ENCODE measurements at regions not wholly inside any gene's neighbourhood (a gene's known extent, or its start where the extent isn't known, plus 50 kb on each side); places are given as distances from the start of the nearest gene placed in this dataset.
A peak's percentile ranks its signal among the peaks of the same experiment; 100 is the strongest.
"Not testable (repeated sequence)": the region's sequence is repeated elsewhere in the genome, so short reads cannot be mapped to it uniquely, and the experiment has no call there.

DNA sequence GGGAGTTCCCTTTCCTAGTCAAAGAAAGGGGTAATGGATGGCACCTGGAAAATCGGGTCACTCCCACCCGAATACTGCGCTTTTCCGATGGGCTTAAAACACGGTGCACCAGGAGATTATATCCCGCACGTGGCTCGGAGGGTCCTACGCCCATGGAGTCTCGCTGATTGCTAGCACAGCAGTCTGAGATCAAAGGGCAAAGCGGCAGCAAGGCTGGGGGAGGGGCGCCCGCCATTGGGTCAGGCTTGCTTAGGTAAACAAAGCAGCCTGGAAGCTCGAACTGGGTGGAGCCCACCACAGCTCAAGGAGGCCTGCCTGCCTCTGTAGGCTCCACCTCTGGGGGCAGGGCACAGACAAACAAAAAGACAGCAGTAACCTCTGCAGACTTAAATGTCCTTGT lies 683.3 kb upstream of the MIR17HG start:
- DNase-seq = not testable (repeated sequence)

DNA sequence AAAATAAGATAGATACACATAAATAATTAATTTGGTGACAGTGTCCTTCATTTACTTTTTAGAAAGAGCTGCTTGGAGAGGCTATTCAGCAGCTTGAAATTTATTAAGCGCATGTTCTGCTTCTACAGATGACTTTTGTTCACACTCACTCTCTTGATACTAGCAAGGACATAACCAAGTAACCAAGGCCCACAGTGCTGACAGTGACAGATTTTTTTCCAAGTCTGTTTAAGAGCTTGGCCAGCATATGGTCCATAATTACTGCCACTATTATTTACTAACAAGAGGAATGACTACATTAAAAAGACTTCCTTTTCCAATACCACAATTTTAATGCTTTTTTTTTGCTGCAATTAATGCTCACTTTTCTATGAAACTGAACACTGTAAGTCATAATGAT lies 673.7 kb upstream of the MIR17HG start:
- no peak for DNase-seq

DNA sequence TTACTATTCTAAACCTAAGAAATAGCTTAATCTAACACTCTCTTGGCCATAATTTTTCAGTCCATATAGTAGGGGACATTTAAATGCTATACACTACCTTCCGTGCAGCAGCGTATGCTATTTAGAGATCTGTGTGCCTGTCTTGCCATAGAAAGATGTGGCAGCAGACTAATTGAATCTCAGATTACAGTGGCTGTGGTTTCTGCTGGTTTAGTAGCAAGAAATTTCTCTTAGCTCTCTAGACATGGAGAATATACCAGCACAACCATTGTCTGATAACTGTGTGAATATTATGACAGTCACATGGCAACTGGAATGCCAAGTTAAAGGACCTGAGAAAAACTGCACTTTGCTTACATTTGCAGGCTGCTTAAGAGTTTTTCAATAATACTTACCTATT lies 672.4 kb upstream of the MIR17HG start:
- DNase-seq = no peak

DNA sequence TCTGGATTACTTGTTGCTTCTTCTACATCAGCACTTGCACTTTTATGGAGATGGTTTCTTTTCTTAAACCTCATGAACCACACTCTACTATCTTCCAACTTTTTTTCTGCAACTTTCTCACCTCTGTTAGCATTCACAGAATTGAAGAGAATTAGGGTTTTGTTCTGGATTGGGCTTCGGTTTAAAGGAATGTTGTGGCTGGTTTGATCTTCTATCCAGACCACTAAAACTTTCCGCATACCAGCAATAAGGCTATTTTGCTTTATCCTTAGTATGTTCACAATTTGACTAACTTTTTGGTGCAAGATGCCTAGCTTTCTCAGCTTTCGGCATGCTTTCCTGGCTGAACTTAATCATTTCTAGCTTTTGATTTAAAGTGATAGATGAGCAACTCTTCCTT lies 666.7 kb upstream of the MIR17HG start:
- DNase-seq = no peak

DNA sequence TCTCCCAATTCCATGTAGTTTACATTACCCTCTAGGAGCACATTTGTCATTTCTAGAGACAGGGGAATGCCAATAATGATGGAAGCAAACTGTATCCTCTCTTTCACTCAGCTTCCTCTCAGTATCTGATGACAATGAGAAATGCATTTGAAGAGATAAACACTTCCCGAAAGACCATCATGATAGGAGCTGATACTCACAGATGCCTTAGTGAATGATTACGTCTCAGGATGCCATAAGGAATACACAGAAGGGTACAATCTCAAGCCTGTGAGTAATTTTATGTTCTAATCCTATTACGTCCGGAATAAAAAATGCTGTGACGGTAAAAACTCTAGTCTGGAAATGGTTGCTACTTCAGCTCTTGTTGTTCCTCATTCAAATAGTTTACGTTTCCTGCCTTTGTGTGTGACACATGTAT lies 663.8 kb upstream of the MIR17HG start:
- no peak for DNase-seq

DNA sequence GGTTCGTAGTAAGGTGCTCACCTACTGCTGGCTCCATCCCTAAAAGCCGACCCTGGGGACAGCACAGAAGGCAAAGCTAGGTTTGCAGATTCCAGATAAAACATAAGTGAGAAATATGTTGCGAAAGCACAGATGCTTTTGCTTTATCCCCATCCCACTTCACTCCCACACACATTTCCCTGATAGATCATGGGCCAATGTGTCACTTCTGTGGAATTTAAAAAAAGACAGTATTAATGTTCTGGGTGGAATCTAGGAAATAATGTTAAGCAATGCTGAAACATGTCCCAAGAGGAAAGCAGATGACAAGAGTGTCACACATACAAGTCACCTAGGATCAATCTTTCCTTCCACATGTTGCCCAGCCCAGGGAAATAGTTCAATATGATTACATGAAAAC lies 661.0 kb upstream of the MIR17HG start:
- DNase-seq = no peak

DNA sequence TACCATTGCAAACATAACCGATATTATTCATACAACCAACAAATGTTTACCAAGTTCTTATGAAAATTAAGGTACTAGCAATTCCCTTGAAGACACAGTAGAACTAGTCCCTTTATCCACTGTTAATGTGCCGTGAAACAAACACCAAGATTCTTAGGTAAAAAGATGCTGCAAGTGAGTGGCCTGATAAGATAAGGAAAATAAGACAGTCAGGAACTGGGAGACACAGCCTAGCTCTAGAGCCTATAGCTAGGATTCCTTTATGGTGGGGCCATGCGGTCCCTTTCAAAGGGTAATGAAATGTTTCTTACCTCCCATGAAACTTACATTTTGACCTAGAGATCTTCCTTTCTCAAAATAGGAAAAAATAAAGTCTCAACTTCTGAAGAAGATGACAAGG lies 658.4 kb upstream of the MIR17HG start:
- DNase-seq = no peak

DNA sequence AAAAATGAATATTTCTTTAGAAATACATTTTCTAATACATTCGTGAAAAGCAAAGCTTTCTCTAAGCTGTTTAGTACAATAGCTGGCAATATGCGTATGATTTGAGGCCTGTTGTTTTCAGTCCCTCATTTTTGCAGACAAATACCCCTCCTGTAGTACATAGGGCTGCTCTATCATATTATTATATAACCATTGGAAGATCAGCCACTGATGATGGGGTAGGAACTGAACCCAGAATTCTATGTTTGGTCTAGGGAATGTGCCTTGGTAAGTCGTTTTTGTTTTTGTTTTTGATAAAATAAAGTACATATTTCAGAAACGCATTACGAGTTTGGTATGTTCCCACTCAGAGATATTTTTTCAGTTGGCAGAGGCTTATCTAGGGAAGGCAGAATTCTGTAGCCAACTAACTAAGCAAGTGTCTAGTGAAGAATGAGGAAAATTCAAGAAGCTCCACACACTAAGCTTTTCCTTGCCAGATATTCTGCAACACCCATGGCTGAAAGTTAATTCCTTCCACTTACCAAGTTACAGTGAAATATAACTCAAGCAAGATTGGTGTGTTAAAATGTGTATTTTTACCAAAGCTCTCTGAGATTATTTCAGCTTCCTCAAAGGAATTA lies 656.9 kb upstream of the MIR17HG start:
- no peak for DNase-seq

DNA sequence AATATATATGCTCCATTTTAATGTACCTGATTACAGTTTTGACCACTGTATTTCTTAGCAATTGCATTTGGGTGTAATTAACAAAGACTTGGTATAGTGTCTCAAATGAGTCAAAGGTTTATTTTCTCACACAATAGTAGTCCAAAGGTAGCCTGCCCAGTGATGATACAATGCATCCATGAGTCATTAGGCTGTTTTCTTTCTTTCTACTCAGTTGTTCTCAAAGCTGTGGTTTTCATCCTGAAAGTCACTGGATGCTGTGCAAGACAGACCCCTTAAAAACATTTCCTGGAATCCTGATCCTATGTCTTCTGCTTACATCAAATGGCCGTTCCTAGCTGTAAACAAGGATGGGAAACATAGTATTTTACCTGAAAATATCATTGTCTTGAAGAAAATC lies 651.2 kb upstream of the MIR17HG start:
- no peak for DNase-seq

DNA sequence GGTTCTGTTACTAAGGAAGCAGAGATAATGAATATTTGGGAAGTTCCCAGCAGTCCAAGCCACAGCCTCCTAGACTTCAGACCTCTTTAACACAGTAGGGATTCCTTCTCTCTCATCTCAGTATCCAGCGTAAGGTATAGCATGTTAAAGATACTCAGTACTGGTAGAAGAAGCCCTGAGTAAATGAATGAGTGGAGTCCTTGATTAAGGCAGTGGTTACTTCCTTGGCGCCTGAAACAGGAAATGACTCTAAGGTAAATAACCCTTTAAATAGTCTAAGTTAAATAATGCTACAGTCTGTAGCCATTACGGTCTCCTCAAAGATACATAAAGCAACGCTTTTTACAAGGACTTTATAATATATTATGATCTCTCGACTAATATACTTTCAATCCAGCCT lies 650.8 kb upstream of the MIR17HG start:
- DNase-seq = no peak

DNA sequence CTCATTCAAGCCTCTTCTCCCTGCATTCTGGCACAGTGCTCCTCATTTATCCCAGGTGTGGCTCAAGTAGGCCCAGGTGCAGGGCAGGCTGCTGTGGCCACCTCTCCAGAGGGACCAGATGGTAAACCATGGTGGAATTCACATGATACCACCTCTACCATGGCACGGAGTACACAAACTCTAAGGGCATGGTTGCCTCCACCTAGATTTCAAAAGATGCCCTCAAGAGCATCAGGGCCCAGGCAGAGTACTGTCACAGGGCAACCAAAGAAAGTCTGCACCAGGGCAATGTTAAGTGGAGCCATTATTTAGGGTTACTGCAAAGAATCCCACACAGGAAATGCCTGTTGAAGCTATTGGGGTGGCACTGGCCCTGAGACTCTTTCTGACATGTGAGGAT lies 647.1 kb upstream of the MIR17HG start:
- DNase-seq = no peak

DNA sequence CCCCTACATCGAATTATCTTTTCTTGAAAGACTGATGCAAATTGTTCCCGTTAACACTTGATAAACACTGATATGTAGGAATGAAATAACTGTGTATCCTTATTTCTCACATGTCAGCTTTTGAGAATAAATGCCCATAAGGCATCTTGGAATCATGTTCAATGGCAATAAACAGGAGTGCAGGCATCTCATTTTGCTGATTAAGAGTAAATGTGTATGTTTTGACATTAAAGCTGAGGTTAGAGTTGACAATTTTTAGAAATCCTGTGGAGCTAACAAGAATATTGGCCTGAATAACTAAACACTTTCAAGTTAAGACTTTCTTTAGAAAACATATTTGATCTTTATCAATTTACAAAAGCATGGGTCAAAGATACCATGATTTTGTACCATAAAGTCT lies 646.2 kb upstream of the MIR17HG start:
- DNase-seq = no peak

DNA sequence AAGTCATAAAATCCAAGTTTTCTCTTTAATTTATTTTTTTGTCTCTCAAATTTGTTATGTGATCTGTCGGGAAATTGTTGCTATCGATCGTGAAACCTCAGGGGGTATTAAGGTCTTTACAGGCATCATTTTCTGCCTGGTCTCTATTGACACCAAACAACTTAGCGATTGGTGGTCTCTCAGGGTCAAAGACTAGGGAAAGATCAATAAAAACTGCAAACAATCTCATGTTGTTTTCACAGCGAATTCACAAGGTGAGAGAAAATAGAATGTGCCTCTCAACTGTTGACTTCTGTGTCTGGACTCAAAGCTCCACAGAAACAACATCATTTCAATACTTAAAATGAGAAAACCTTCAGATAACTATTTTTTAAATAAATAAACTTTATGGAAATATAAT lies 645.4 kb upstream of the MIR17HG start:
- no peak for DNase-seq

DNA sequence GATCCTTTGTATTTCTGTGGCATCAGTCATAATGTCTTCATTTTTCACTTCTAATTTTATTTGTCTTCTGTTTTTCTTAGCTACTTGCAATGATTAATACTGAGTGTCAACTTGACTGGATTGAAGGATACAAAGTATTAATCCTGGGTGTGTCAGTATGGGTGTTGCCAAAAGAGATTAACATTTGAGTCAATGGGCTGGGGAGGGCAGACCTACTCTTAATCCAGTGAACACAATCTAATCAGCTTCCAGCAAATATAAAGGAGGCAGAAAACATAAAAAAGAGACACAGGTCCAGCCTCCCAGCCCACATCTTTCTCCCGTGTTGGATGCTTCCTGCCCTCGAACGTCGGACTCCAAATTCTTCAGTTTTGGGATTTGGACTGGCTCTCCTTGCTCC lies 640.9 kb upstream of the MIR17HG start:
- no peak for DNase-seq

DNA sequence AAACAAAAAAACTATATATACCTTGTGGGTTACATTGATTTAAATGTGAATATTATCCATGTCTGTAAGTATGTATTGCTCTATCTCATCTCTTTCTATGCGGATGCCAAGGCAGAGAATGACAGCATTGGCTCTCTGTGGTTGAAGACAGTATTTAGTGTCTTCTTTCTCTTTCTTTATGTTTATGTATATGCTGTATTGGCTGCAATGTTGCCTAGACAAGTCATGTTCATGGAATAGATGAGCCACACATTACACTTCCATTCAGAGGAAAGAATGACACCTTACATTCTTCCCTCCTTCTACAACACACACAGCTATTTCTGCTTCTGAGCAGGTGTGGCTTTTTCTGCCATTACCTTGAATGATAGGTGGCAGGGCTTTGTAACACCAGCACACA lies 639.4 kb upstream of the MIR17HG start:
- no peak for DNase-seq

DNA sequence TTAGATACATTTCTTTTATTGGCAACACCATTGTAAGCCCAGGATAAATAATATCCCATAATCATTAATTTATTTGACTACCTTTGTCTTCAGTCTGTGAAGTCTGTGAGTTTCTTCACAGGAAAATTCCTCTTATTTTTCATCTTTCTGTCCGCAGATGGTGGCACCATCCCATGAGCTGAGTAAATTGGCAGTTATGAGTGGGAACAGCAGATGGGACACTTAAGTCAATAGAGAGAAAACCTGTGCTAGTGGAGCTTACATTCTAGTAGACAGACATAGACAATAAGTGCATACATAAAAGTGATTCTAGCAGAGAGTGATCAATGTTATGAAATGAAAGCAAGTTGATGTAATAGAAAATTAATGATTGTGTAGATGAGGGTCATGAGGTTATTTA lies 638.2 kb upstream of the MIR17HG start:
- no peak for DNase-seq

DNA sequence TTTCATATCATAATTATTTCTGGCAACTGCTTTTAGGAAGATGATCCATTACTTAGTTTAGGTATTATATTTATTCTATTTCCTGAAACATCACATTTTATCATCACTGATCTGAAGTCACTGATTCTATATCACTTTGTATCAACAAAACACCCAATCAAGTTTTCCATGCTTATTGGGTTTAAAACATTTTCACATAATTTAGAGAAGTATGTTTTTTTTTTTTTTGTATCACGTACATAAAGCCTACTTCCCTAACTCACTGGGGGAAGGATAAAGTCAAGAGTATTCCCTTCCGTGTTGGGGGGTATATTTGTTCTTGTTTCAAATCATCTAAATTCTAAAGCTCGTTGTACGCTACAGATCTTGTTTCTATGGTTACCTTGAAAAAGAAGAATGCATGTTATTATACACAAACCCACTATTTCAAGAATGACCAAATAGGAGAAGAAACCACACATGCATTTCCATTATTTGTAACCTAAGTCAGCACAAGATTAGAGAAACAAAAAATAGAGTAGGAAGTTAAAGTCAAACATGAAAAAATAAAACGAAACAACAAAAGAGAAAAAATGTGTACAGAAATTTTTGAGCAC lies 637.2 kb upstream of the MIR17HG start:
- no peak for DNase-seq

DNA sequence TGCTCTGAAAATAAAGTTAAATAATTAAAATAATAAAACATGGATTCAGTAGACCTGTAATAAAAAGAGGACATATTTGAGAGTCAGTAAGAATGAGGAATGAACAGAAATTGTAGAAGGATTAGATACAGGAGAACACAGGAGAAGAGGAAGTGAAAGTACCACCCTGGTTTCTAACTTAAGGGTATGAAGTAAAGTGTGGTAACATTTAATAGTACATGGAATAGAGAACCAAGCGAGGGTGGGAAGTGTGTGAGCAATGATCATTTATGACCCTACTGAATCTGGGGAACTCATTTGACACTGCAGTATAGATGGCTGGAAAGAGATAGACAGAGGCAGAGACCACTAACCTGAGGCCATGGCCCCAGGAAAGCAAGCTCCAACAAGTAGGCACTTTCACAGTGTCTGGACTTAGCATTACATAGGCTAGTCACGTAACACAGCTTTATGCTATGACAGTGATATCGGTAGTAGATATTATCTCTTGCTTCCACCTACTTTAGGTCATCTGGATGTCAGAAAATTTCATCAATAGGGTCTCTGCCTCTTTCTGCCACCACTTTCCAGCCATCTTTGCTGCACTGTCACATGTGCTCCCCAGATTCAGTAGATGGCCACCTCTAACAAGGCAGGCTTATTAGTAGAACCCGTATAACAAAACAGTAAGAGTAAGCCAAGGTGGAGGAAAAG lies 633.9 kb upstream of the MIR17HG start:
- DNase-seq = no peak

DNA sequence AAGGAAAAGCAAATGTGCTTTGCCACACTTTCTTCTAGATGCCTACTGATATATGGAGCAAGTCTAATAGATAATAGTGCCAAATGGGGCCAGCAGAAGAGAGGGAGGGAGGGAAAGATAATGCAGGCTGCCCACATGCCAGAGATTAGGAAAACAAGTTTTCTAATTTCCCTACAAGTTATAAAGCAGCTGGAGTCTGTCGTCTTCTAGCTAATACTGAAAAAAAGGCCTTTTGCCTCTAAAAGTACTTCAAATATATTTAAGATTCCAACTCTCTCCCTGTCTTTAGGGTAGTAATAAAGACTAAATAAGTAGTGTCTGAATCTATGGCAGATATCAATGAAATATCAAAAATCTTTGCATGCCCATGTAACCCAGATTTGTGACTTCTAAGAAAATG lies 632.0 kb upstream of the MIR17HG start:
- no peak for DNase-seq

DNA sequence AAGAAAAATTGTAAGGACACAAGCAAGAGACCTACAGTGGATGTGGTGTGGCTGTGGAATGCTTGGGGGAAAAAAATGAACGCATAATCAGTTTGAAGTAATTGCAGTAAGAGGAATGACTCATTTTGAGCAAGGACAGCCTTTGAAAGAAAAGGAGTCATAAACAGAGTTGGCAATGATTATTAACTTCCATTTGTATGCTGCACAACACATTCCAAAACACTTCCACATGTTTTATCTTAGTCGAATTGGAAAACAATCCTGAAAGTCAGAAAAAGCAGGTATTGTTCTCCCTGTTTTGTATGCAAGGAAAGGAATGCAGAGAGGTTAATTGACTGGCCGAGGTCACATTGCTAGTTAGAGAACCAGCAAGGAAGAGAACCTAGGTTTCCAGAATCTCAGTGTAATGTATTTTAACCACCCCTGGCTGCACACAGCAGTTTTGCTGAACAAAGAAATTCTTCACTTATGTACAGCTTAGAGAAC lies 630.0 kb upstream of the MIR17HG start:
- peak; percentile 50 for DNase-seq

DNA sequence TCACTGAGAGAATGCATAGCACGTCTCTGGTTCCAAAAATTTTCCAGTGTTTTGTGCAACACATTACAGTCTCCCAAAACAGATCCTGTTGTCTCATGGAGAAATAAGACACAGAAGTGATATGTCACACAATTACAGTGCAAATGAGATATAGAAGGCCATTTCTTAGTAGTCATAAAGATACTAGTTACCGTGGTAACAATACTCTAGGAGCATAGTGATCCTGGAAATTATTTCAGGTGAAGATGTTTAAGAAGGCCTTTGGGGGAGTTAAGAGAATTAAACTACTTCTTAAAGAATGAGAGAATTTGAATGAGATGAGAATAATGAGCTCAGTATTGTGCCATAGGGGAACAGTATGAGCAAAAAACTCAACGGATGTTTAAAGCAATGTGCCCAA lies 628.0 kb upstream of the MIR17HG start:
- DNase-seq = no peak

DNA sequence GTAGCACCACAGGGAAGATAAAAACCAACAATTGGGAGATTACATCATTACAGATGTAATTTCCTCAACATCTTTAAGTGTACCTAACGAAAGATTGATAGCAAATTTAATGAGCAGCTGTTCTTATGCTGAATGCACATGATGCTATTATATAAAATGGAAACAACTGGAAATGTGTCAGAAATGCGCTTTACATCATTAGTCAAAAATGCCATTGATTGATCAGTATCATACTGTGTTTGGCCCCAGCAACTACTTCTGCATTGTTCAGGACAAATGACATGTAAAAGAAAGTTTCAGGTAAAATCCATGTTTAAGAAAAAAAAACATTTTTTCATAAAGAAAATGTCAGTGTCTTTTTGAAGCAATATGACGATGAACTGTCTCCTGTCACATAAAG lies 625.5 kb upstream of the MIR17HG start:
- DNase-seq = no peak

DNA sequence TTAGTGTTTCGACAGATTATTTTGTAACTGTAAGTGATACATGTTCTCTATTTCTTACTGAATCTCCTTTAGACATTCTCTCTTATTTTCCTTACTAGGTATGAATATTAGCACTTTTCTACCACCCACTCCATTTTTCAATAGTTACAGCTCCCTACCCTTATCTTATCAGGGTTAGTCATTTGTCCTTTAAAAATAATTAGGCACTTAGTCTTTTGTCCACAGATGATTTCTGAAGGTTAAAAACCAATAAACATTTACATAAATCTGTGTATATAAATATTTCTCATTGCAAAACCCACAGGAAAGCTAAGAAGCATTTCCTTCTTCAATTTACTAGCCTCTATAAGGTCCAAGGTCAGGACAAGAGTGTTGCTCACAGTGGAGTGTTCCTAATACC lies 624.1 kb upstream of the MIR17HG start:
- DNase-seq = no peak

DNA sequence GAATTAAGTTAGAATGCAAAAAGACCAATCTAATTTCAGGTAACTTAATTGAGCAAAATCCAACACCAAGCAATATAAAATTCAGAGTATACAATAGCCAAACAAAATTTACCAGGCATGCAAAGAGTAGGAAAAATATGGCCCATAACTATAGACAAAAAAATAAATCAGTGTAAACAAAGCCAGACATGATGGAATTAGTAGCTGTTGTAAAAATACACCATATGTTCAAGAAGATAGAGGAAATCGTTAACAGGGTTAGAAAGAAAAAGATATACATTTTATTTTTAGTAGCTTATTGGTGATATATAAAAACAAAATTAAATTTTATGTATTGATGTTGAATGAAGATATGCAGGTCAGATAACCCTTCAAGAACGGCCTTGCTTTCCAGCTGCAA lies 621.1 kb upstream of the MIR17HG start:
- no peak for DNase-seq

DNA sequence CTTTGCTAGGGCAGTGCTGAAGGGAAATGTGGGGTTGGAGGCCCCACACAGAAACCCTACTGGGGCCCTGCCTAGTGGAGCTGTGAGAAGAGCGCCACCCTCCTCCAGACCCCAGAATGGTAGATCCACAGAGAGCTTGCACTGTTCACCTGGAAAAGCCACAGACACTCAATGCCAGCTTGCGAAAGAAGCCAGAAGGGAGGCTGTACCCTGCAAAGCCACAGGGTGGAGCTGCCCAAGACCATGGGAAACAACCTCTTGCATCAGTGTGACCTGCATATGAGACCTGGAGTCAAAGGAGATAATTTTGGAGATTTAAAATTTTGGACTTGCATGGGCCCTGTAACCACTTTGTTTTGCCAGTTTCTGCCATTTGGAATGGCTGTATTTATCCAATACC lies 615.4 kb upstream of the MIR17HG start:
- no peak for DNase-seq
